ENCODE measurements at regions not wholly inside any gene's neighbourhood (a gene's known extent, or its start where the extent isn't known, plus 50 kb on each side); places are given as distances from the start of the nearest gene placed in this dataset.

DNA sequence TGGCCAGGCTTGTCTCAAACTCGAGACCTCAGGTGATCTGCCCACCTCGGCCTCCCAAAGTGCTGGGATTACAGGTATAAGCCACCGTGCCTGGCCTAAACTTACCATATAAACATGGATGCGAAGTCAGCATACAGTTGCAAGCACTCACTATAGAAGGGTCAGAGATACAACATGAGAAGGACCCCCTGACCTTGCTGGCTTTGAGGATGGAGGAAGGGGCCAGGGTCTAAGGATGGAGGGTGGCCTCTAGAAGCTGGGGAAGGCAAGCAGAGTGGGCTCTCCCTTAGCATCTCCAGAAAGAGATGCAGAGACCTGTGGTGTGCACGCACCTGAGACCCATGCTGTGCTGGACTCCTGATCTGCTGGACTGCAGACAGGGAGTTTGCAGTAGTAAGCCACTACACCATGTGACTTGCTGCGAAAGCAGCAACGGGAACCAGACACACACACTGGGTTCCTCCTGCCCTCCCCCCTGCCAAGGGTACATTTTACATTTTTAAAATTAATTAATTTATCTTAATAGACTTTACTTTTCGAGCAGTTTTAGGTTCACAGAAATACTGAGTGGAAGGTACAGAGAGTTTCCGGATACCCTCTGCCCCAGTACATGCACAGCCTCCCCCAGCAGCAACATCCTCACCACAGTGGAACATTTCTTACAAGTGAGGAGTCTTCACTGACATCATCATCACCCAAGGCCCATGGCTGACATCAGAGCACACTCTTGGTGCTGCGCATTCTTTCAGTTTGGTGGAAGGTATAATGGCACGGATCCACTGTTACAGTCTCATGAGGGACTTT, 170.1 kb upstream of the B3GAT1 start:
- TF ChIP-seq, protein P1, sequence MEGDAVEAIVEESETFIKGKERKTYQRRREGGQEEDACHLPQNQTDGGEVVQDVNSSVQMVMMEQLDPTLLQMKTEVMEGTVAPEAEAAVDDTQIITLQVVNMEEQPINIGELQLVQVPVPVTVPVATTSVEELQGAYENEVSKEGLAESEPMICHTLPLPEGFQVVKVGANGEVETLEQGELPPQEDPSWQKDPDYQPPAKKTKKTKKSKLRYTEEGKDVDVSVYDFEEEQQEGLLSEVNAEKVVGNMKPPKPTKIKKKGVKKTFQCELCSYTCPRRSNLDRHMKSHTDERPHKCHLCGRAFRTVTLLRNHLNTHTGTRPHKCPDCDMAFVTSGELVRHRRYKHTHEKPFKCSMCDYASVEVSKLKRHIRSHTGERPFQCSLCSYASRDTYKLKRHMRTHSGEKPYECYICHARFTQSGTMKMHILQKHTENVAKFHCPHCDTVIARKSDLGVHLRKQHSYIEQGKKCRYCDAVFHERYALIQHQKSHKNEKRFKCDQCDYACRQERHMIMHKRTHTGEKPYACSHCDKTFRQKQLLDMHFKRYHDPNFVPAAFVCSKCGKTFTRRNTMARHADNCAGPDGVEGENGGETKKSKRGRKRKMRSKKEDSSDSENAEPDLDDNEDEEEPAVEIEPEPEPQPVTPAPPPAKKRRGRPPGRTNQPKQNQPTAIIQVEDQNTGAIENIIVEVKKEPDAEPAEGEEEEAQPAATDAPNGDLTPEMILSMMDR (IDR thresholded peaks at IDR 0.05), result no peak
- TF ChIP-seq POLR2AphosphoS5 (IDR thresholded peaks at IDR 0.05; ENCODE audit: insufficient read depth in 1 of 2, low read depth in 1 of 2) (no peak), POLR2A (IDR thresholded peaks at IDR 0.05) (no peak)
